Spleen (tissue), 7 donors: ENCODE measurements at regions not wholly inside any gene's neighbourhood (a gene's known extent, or its start where the extent isn't known, plus 50 kb on each side); places are given as distances from the start of the nearest gene placed in this dataset.

Source experiments
- CTCF ChIP-seq, 11 experiments: fragments of 200-600 bp in 7 of 11; fragments of 450-650 bp in 4 of 11; sonication (generic) in 4 of 11; IDR thresholded peaks in 8 of 11; conservative IDR thresholded peaks in 3 of 11; 1 replicate in 7 of 11; 2 replicates in 4 of 11; pipeline versions ENCODE4 v1.4.0 to v1.8.0; 2016 to 2021; ENCODE audit warnings: antibody characterized with exemption in 11 of 11, inconsistent platforms in 4 of 11, mild to moderate bottlenecking in 1 of 11
- POLR2A ChIP-seq, 3 donors: fragments of 450-650 bp; IDR thresholded peaks; one replicate each; pipeline ENCODE4 v1.5.1; 2017; ENCODE audit warnings: antibody characterized with exemption in 3 of 3, mild to moderate bottlenecking in 1 of 3
- donor health status: DM: no; HTN: no; CAD: no; lungs with moderate emphysema.
- donor health status: DM: no; HTN: no; CAD: no.
- donor health status: DM: no; HTN: no; CAD: no.

GRCh38 chr2:42976351-42976750, 184.0 kb upstream of the HAAO start:
- TF ChIP-seq CTCF (IDR thresholded peaks at IDR 0.05 in 8 of 11, conservative IDR thresholded peaks at IDR 0.05 in 3 of 11) (no peak), POLR2A (IDR thresholded peaks at IDR 0.05) (no peak)
